Hepatocyte (in vitro differentiated cells): ENCODE measurements at regions not wholly inside any gene's neighbourhood (a gene's known extent, or its start where the extent isn't known, plus 50 kb on each side); places are given as distances from the start of the nearest gene placed in this dataset.
"Not testable (repeated sequence)": the region's sequence is repeated elsewhere in the genome, so short reads cannot be mapped to it uniquely, and the experiment has no call there.

Source experiments
- DNase-seq: peaks from one replicate; pipeline ENCODE4 v3.0.0-alpha.2; 2016; ENCODE audit warnings: low spot score
- H2AFZ ChIP-seq: fragments of 200-600 bp; sonication (generic); 2 replicates; pipeline ENCODE4 v1.6.0; 2016; ENCODE audit warnings: antibody characterized with exemption, mild to moderate bottlenecking
- H3K27ac ChIP-seq: fragments of 200-600 bp; sonication (generic); 2 replicates; pipeline ENCODE4 v1.5.1; 2016; ENCODE audit warnings: mild to moderate bottlenecking
- H3K27me3 ChIP-seq: fragments of 200-600 bp; sonication (generic); 2 replicates; pipeline ENCODE4 v1.6.1; 2016
- H3K36me3 ChIP-seq: fragments of 200-600 bp; sonication (generic); replicated peaks from 2 replicates; pipeline ENCODE4 v1.5.1; 2016; ENCODE audit warnings: low read depth; ENCODE audit not compliant: insufficient read depth
- H3K4me1 ChIP-seq: fragments of 200-600 bp; sonication (generic); 2 replicates; pipeline ENCODE4 v1.5.1; 2016; ENCODE audit warnings: mild to moderate bottlenecking, moderate library complexity; ENCODE audit not compliant: insufficient read depth
- H3K4me2 ChIP-seq: fragments of 200-600 bp; sonication (generic); 2 replicates; pipeline ENCODE4 v1.6.0; 2016
- H3K4me3 ChIP-seq: fragments of 200-600 bp; sonication (generic); 2 replicates; pipeline ENCODE4 v1.5.1; 2016; ENCODE audit warnings: mild to moderate bottlenecking
- H3K79me2 ChIP-seq: fragments of 200-600 bp; sonication (generic); 2 replicates; pipeline ENCODE4 v1.6.0; 2017; ENCODE audit warnings: mild to moderate bottlenecking
- H3K9me2 ChIP-seq: fragments of 200-600 bp; sonication (generic); replicated peaks from 2 replicates; pipeline ENCODE4 v1.6.0; 2017; ENCODE audit warnings: mild to moderate bottlenecking; ENCODE audit not compliant: insufficient read depth
- H3K9me3 ChIP-seq: fragments of 200-600 bp; sonication (generic); 2 replicates; pipeline ENCODE4 v1.5.1; 2016; ENCODE audit warnings: low read depth, mild to moderate bottlenecking
- H4K20me1 ChIP-seq: fragments of 200-600 bp; sonication (generic); 2 replicates; pipeline ENCODE4 v1.6.0; 2016; ENCODE audit warnings: mild to moderate bottlenecking; ENCODE audit not compliant: insufficient read depth, poor library complexity, severe bottlenecking
- EZH2 ChIP-seq: fragments of 200-600 bp; sonication (generic); IDR thresholded peaks from 2 replicates; pipeline ENCODE4 v1.6.1; 2016; ENCODE audit warnings: antibody characterized with exemption, mild to moderate bottlenecking, borderline replicate concordance
- EZH2phosphoT487 ChIP-seq: fragments of 200-600 bp; sonication (generic); IDR thresholded peaks from one replicate; pipeline ENCODE4 v1.6.1; 2018; ENCODE audit warnings: antibody characterized with exemption, mild to moderate bottlenecking, low read depth, moderate library complexity; ENCODE audit not compliant: unreplicated experiment, severe bottlenecking
- WGBS: methylation state at CpG from one replicate; pipeline ENCODE4 v1.1.6; 2016; ENCODE audit warnings: low lambda C conversion rate; ENCODE audit errors: missing lambda C conversion rate; 5-methylcytosine and 5-hydroxymethylcytosine counted together
- TF ChIP-seq, protein P1 (sequence below): fragments of 200-600 bp; sonication (generic); IDR thresholded peaks from 2 replicates; pipeline ENCODE4 v1.5.1; 2016; ENCODE audit warnings: antibody characterized with exemption, mild to moderate bottlenecking; ENCODE audit not compliant: poor library complexity

DNA sequence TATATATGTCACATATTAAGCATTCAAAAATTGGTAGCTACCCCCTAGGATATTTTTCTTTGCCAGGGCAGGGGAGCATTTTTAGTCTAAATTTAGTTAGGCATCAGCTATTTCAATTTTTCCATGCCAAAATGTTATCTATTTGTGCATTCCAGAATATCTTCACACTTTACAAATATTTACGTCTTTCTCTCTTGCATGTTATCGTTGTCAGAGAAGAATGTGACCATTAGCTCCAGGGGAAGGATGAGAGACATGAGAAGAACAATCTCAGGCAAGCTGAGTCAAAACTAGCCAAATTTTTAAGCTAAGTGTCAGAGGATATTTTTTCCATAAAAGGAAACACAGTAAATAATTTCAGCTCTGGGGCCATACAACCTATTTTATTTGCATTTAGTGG lies 885.0 kb upstream of the EPHA5 start:
- 40% methylated on average over 2 of the region's 2 CpGs for WGBS
- Histone ChIP-seq H3K79me2 (no peaks in the 10 kb centered on the region), H3K4me1 (peaks cover 10% of the 10 kb centered on the region), H3K36me3 (no peaks in the 10 kb centered on the region), H3K9me3 (no peaks in the 10 kb centered on the region), H3K4me3 (no peak overlapping the region), H4K20me1 (no peaks in the 10 kb centered on the region), H3K9me2 (no peaks in the 10 kb centered on the region), H3K27ac (no peak overlapping the region), H3K4me2 (no peak overlapping the region), H2AFZ (no peak overlapping the region), H3K27me3 (no peaks in the 10 kb centered on the region)
- TF ChIP-seq, protein P1, sequence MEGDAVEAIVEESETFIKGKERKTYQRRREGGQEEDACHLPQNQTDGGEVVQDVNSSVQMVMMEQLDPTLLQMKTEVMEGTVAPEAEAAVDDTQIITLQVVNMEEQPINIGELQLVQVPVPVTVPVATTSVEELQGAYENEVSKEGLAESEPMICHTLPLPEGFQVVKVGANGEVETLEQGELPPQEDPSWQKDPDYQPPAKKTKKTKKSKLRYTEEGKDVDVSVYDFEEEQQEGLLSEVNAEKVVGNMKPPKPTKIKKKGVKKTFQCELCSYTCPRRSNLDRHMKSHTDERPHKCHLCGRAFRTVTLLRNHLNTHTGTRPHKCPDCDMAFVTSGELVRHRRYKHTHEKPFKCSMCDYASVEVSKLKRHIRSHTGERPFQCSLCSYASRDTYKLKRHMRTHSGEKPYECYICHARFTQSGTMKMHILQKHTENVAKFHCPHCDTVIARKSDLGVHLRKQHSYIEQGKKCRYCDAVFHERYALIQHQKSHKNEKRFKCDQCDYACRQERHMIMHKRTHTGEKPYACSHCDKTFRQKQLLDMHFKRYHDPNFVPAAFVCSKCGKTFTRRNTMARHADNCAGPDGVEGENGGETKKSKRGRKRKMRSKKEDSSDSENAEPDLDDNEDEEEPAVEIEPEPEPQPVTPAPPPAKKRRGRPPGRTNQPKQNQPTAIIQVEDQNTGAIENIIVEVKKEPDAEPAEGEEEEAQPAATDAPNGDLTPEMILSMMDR, result no peak
- TF ChIP-seq EZH2 (no peak), EZH2phosphoT487 (no peak)
- DNase-seq, result no peak

- no peaks in the 10 kb centered on the region for H3K27me3 ChIP-seq
- no peak overlapping the region for H3K4me2 ChIP-seq
- H4K20me1 ChIP-seq, result no peaks in the 10 kb centered on the region
- H3K4me1 ChIP-seq, result peaks cover 10% of the 10 kb centered on the region
- H3K79me2 ChIP-seq, result no peaks in the 10 kb centered on the region
- H3K9me3 ChIP-seq, result no peaks in the 10 kb centered on the region
- no peak for TF ChIP-seq EZH2phosphoT487
- TF ChIP-seq, protein P1, result no peak
- TF ChIP-seq EZH2, result no peak
- H3K9me2 ChIP-seq, result no peaks in the 10 kb centered on the region
- no peaks in the 10 kb centered on the region for H3K36me3 ChIP-seq
- H3K4me3 ChIP-seq, result no peak overlapping the region
- H2AFZ ChIP-seq, result no peak overlapping the region
- DNase-seq, result no peak
- WGBS, result 72% methylated on average over 2 of the region's 2 CpGs
- H3K27ac ChIP-seq, result no peak overlapping the region
Measured at GRCh38 chr4:66554826-66555225, 884.5 kb upstream of the EPHA5 start.

DNA sequence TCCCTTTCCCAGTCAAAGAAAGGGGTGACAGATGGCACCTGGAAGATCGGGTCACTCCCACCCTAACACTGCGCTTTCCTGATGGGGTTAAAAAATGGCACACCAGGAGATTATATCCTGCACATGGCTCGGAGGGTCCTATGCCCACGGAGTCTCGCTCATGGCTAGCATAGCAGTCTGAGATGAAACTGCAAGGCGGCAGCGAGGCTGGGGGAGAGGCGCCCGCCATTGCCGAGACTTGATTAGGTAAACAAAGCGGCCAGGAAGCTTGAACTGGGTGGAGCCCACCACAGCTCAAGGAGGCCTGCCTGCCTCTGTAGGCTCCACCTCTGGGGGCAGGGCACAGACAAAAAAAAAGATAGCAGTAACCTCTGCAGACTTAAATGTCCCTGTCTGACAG lies 875.0 kb upstream of the EPHA5 start:
- not testable (repeated sequence) for H3K9me3 ChIP-seq, H3K4me2 ChIP-seq, H3K4me3 ChIP-seq, H2AFZ ChIP-seq, H3K4me1 ChIP-seq, H3K36me3 ChIP-seq, H4K20me1 ChIP-seq, DNase-seq, H3K27ac ChIP-seq, H3K79me2 ChIP-seq, H3K9me2 ChIP-seq, H3K27me3 ChIP-seq
- 95% methylated on average over 11 of the region's 11 CpGs for WGBS

DNA sequence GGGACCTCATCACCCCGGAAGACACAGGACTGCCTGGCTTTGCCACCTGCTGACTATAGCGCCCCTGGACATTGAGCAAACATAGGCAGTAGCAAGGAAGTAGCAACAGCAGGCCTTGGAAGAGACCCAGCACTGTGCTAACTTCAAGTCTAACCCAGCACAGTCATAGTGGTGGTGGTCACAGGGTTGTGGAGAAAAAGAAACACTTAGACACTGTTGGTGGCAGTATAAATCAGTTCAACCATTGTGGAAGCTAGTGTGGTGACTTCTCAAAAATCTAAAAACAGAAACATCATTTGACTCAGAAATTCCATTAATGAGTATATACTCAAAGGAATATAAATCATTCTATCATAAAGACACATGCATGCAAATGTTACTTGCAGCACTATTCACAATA lies 874.0 kb upstream of the EPHA5 start:
- no peaks in the 10 kb centered on the region for H3K27me3 ChIP-seq
- H3K9me2 ChIP-seq, result no peaks in the 10 kb centered on the region
- H3K4me1 ChIP-seq, result no peaks in the 10 kb centered on the region
- H3K27ac ChIP-seq, result no peak overlapping the region
- H3K4me3 ChIP-seq, result no peak overlapping the region
- 98% methylated on average over 2 of the region's 2 CpGs for WGBS
- H3K36me3 ChIP-seq, result no peaks in the 10 kb centered on the region
- H3K4me2 ChIP-seq, result no peak overlapping the region
- H2AFZ ChIP-seq, result no peak overlapping the region
- DNase-seq, result no peak
- TF ChIP-seq, protein P1, result no peak
- TF ChIP-seq EZH2, result no peak
- TF ChIP-seq EZH2phosphoT487, result no peak
- no peaks in the 10 kb centered on the region for H3K79me2 ChIP-seq
- H4K20me1 ChIP-seq, result no peaks in the 10 kb centered on the region
- H3K9me3 ChIP-seq, result no peaks in the 10 kb centered on the region
